ENCODE measurements at regions not wholly inside any gene's neighbourhood (a gene's known extent, or its start where the extent isn't known, plus 50 kb on each side); places are given as distances from the start of the nearest gene placed in this dataset.

- no peak for DNase-seq (ENCODE audit: low read depth)
Observed at GRCh38 chr13:76711550-76712182, 174.5 kb downstream of the KCTD12 start.

GRCh38 chr13:76709851-76710250 is 176.4 kb downstream of the KCTD12 start:
- no peak for DNase-seq (ENCODE audit: low read depth)

- DNase-seq (ENCODE audit: low read depth), result no peak
Observed at GRCh38 chr13:76708138-76708688, 178.0 kb downstream of the KCTD12 start.

- no peak for DNase-seq (ENCODE audit: low read depth)
Observed at GRCh38 chr13:76707360-76707759, 178.8 kb downstream of the KCTD12 start.

GRCh38 chr13:76703621-76704288 is 182.4 kb downstream of the KCTD12 start:
- DNase-seq (ENCODE audit: low read depth), result no peak

- DNase-seq (ENCODE audit: low read depth), result no peak
Observed at GRCh38 chr13:76703216-76703615, 183.0 kb downstream of the KCTD12 start.

- DNase-seq (ENCODE audit: low read depth), result no peak
Observed at GRCh38 chr13:76697288-76697687, 188.9 kb downstream of the KCTD12 start.

- DNase-seq (ENCODE audit: low read depth), result no peak
Observed at GRCh38 chr13:76696370-76696769, 189.8 kb downstream of the KCTD12 start.

- DNase-seq (ENCODE audit: low read depth), result no peak
Observed at GRCh38 chr13:76693086-76693485, 193.1 kb downstream of the KCTD12 start.

GRCh38 chr13:76692346-76692745 is 193.9 kb downstream of the KCTD12 start:
- DNase-seq (ENCODE audit: low read depth), result no peak

- DNase-seq (ENCODE audit: low read depth), result no peak
Observed at GRCh38 chr13:76690611-76691010, 195.6 kb downstream of the KCTD12 start.

GRCh38 chr13:76687467-76687866 is 198.7 kb downstream of the KCTD12 start:
- DNase-seq (ENCODE audit: low read depth), result no peak

GRCh38 chr13:76685938-76686337 is 200.3 kb downstream of the KCTD12 start:
- DNase-seq (ENCODE audit: low read depth), result no peak

- DNase-seq (ENCODE audit: low read depth), result no peak
Observed at GRCh38 chr13:76684336-76684735, 201.9 kb downstream of the KCTD12 start.

- no peak for DNase-seq (ENCODE audit: low read depth)
Observed at GRCh38 chr13:76683854-76684253, 202.4 kb downstream of the KCTD12 start.

GRCh38 chr13:76683168-76683567 is 203.0 kb downstream of the KCTD12 start:
- DNase-seq (ENCODE audit: low read depth), result no peak

- no peak for DNase-seq (ENCODE audit: low read depth)
Observed at GRCh38 chr13:76680112-76680511, 206.1 kb downstream of the KCTD12 start.

- DNase-seq (ENCODE audit: low read depth), result no peak
Observed at GRCh38 chr13:76677043-76677442, 209.2 kb downstream of the KCTD12 start.

- no peak for DNase-seq (ENCODE audit: low read depth)
Observed at GRCh38 chr13:76672420-76672819, 213.8 kb downstream of the KCTD12 start.

- no peak for DNase-seq (ENCODE audit: low read depth)
Observed at GRCh38 chr13:76668716-76669115, 217.5 kb downstream of the KCTD12 start.

- DNase-seq (ENCODE audit: low read depth), result no peak
Observed at GRCh38 chr13:76668141-76668540, 218.1 kb downstream of the KCTD12 start.

GRCh38 chr13:76667551-76667950 is 218.7 kb downstream of the KCTD12 start:
- DNase-seq (ENCODE audit: low read depth), result no peak

- no peak for DNase-seq (ENCODE audit: low read depth)
Observed at GRCh38 chr13:76663592-76664335, 222.4 kb downstream of the KCTD12 start.
